K562 (cell line): ENCODE measurements at regions not wholly inside any gene's neighbourhood (a gene's known extent, or its start where the extent isn't known, plus 50 kb on each side); places are given as distances from the start of the nearest gene placed in this dataset.

ENCODE experiments used
- ATAC-seq: fragments of 200-7000 bp; cut with Tn5 transposase; 3 replicates; pipeline ENCODE4 v1.9.1; 2020; ENCODE audit warnings: moderate library complexity
- BruUV-seq: library from RNA; stranded (reverse); fragments of 400-500 nt; replicated peaks from 2 replicates; lab custom pipeline; 2021; lab: Mats Ljungman, UMichigan
- CTCF ChIA-PET: fragments of 300-600 bp; formaldehyde crosslinking; extraction: SDS; loops from one replicate; lab custom pipeline; 2021; ENCODE audit warnings: low intra/inter-chr PET ratio; lab: Yijun Ruan, JAX
- POLR2A ChIA-PET: fragments of 300-600, 350-650 bp; sonication (Branson Sonifier 250); formaldehyde crosslinking; extraction: SDS; loops from one replicate; lab custom pipeline; 2021; ENCODE audit warnings: antibody characterized with exemption, inconsistent platforms; lab: Yijun Ruan, JAX
- DNase-seq, 4 experiments: peaks; one replicate each; pipeline versions ENCODE4 v3.0.0 to v3.0.0-alpha.2; 2011 to 2018; ENCODE audit warnings: low spot score in 3 of 4, mixed read lengths in 3 of 4; ENCODE audit errors: extremely low read depth in 1 of 4
- FAIRE-seq: peaks from 2 replicates; lab custom pipeline; 2011; peaks lifted over from hg19 to GRCh38; lab: Jason Lieb, UNC
- H2AFZ ChIP-seq: 2 replicates; pipeline ENCODE4 v1.6.0; 2011; ENCODE audit warnings: low read depth, low read length, control low read depth, inconsistent platforms
- H3K27ac ChIP-seq: fragments of 200-600 bp; 3 replicates; pipeline ENCODE4 v1.8.0; 2011; ENCODE audit warnings: low read depth, mild to moderate bottlenecking, control low read depth, inconsistent platforms, low read length, moderate library complexity, mixed read lengths; ENCODE audit errors: extremely low read depth
- H3K27me3 ChIP-seq, 2 experiments: fragments of 300-600 bp in 1 of 2; 2 replicates in 1 of 2; 3 replicates in 1 of 2; pipeline versions ENCODE4 v1.6.0 to v1.8.0; 2011; ENCODE audit warnings: inconsistent platforms in 2 of 2, low read length in 2 of 2, mild to moderate bottlenecking in 1 of 2, mixed read lengths in 1 of 2, moderate library complexity in 1 of 2; ENCODE audit not compliant: control insufficient read depth in 2 of 2, insufficient read depth in 2 of 2
- H3K36me3 ChIP-seq: fragments of 300-600 bp; 3 replicates; pipeline ENCODE4 v1.8.0; 2011; ENCODE audit warnings: mild to moderate bottlenecking, low read length, inconsistent platforms; ENCODE audit not compliant: control insufficient read depth, insufficient read depth
- H3K4me1 ChIP-seq, 2 experiments: fragments of 200-600 bp in 1 of 2; replicated peaks in 1 of 2; 2 replicates in 1 of 2; 3 replicates in 1 of 2; pipeline versions ENCODE4 v1.5.1 to v1.8.0; 2011; ENCODE audit warnings: inconsistent platforms in 2 of 2, low read length in 2 of 2, mild to moderate bottlenecking in 1 of 2, mixed read lengths in 1 of 2, moderate library complexity in 1 of 2; ENCODE audit not compliant: control insufficient read depth in 2 of 2, insufficient read depth in 2 of 2
- H3K4me2 ChIP-seq: 2 replicates; pipeline ENCODE4 v1.6.1; 2011; ENCODE audit warnings: low read length, control low read depth, inconsistent platforms, mixed read lengths; ENCODE audit not compliant: insufficient read depth
- H3K4me3 ChIP-seq: fragments of 200-600 bp; sonication (generic), shearing (Covaris generic); 2 replicates; pipeline ENCODE4 v1.5.1; 2016; ENCODE audit warnings: control low read depth, inconsistent platforms
- H3K79me2 ChIP-seq: fragments of 200-600 bp; 3 replicates; pipeline ENCODE4 v1.8.0; 2011; ENCODE audit warnings: low read length, inconsistent platforms; ENCODE audit not compliant: control insufficient read depth, insufficient read depth
- H3K9ac ChIP-seq, 2 experiments: 2 replicates each; pipeline versions ENCODE4 v1.6.0 to v1.6.1; 2011; ENCODE audit warnings: low read depth in 2 of 2, low read length in 2 of 2, control low read depth in 1 of 2, inconsistent platforms in 1 of 2, mild to moderate bottlenecking in 1 of 2, mixed read lengths in 1 of 2; ENCODE audit not compliant: insufficient read depth in 1 of 2
- H3K9me1 ChIP-seq: one replicate; pipeline ENCODE4 v1.6.0; 2011; ENCODE audit warnings: inconsistent platforms, mild to moderate bottlenecking, low read length, moderate library complexity; ENCODE audit not compliant: control insufficient read depth, insufficient read depth
- H3K9me3 ChIP-seq: replicated peaks from 2 replicates; pipeline ENCODE4 v1.5.1; 2011; ENCODE audit warnings: low read depth, low read length, inconsistent platforms; ENCODE audit not compliant: control insufficient read depth, insufficient read depth
- H4K20me1 ChIP-seq: replicated peaks from 2 replicates; pipeline ENCODE4 v1.6.1; 2011; ENCODE audit warnings: low read length, inconsistent platforms, mixed read lengths; ENCODE audit not compliant: control insufficient read depth, insufficient read depth
- DIDO1 ChIP-seq: fragments of 450-650 bp; IDR thresholded peaks from 2 replicates; pipeline ENCODE4 v1.6.1; 2016; ENCODE audit warnings: low read depth, missing biosample characterization, missing genetic modification characterization
- E2F4 ChIP-seq: sonication (generic); formaldehyde crosslinking; IDR thresholded peaks from 2 replicates; pipeline ENCODE4 v1.8.0; 2022; ENCODE audit warnings: mild to moderate bottlenecking, low read depth, missing genetic modification reagents
- ZNF165 ChIP-seq: fragments of 250-450 bp; sonication (Bioruptor Pico); IDR thresholded peaks from 2 replicates; pipeline ENCODE4 v1.4.0; 2020; ENCODE audit warnings: borderline replicate concordance
- ZNF707 ChIP-seq: fragments of 250-450 bp; sonication (Bioruptor Pico); conservative IDR thresholded peaks from 2 replicates; pipeline ENCODE4 v1.8.0; 2022; ENCODE audit warnings: inconsistent platforms, mild to moderate bottlenecking, moderate library complexity
- WGBS: fragments of 100-300 bp; shearing (Covaris generic); methylation state at CpG from one replicate; pipeline ENCODE4 v1.1.6; 2016; ENCODE audit warnings: low coverage, mixed read lengths; ENCODE audit not compliant: insufficient coverage; ENCODE audit errors: missing lambda C conversion rate; 5-methylcytosine and 5-hydroxymethylcytosine counted together
- in situ Hi-C: fragments of 300-500 bp; cut with MboI; formaldehyde crosslinking; loops from 4 replicates; pipeline ENCODE4 v1.15.0; 2018; ENCODE audit warnings: inconsistent platforms, mixed read lengths
- intact Hi-C: fragments of 100-400 bp; cut with micrococcal nuclease; formaldehyde crosslinking; loops from 2 replicates; pipeline ENCODE4 v1.14.2; 2022

GRCh38 chr12:30155001-30155730 is 371.4 kb upstream of the TMTC1 start:
- H3K79me2 ChIP-seq, result no peaks in the 10 kb centered on the region
- H3K9me3 ChIP-seq, result no peaks in the 10 kb centered on the region
- no peak overlapping the region for H3K27ac ChIP-seq
- H3K4me3 ChIP-seq, result no peak overlapping the region
- no peak overlapping the region for H3K4me2 ChIP-seq
- no peaks in the 10 kb centered on the region for H4K20me1 ChIP-seq
- ATAC-seq (no peak), DNase-seq (no peak), FAIRE-seq (no peak)
- no peak for TF ChIP-seq ZNF707 (CRISPR knock-in tag)
- no peak for TF ChIP-seq E2F4 (CRISPR knock-in tag)
- TF ChIP-seq ZNF165 (CRISPR knock-in tag), result no peak
- no peak for TF ChIP-seq DIDO1 (tag)
- ChIA-PET CTCF (no interaction called here), POLR2A (interaction anchor here (0.9 kb wide), 1 partner anchor 659 kb away, joined by 3 read pairs; no protein-coding TSS in a partner anchor)
- no peaks in the 10 kb centered on the region; a peak in 1 of 5 replicates for H3K4me1 ChIP-seq
- BruUV-seq, result no TSS peak
- H3K9me1 ChIP-seq, result no peaks in the 10 kb centered on the region
- no peak overlapping the region for H2AFZ ChIP-seq
- no peak overlapping the region for H3K9ac ChIP-seq
- WGBS, result under 1% methylated on average over 6 of the region's 6 CpGs
- intact Hi-C loops (no loop called here), in situ Hi-C loops (no loop called here)
- no peaks in the 10 kb centered on the region for H3K36me3 ChIP-seq
- H3K27me3 ChIP-seq, result no peaks in the 10 kb centered on the region; a peak in 2 of 5 replicates
